HFFc6 (cell line): ENCODE measurements at regions not wholly inside any gene's neighbourhood (a gene's known extent, or its start where the extent isn't known, plus 50 kb on each side); places are given as distances from the start of the nearest gene placed in this dataset.
"Not testable (repeated sequence)": the region's sequence is repeated elsewhere in the genome, so short reads cannot be mapped to it uniquely, and the experiment has no call there.

ENCODE experiments used
- DNase-seq: peaks from one replicate; pipeline ENCODE4 v3.0.0-alpha.2; 2018
- H3K27ac Mint-ChIP-seq: 2 replicates; pipeline ENCODE4 v1.8.0; 2020; ENCODE audit warnings: mild to moderate bottlenecking, mixed read lengths
- H3K27me3 Mint-ChIP-seq: 2 replicates; pipeline ENCODE4 v1.8.0; 2021; ENCODE audit warnings: mild to moderate bottlenecking, moderate library complexity, mixed read lengths; ENCODE audit not compliant: insufficient read depth
- H3K36me3 Mint-ChIP-seq: 2 replicates; pipeline ENCODE4 v1.8.0; 2021; ENCODE audit warnings: low read depth, mixed read lengths
- H3K4me1 Mint-ChIP-seq: 2 replicates; pipeline ENCODE4 v1.8.0; 2020; ENCODE audit warnings: low read depth, mixed read lengths
- H3K4me3 Mint-ChIP-seq: 2 replicates; pipeline ENCODE4 v1.8.0; 2020; ENCODE audit warnings: mild to moderate bottlenecking, moderate library complexity, mixed read lengths
- H3K9me3 Mint-ChIP-seq: 2 replicates; pipeline ENCODE4 v1.8.0; 2020; ENCODE audit warnings: mild to moderate bottlenecking, mixed read lengths
- CTCF ChIP-seq: fragments of 200-600 bp; sonication (generic); IDR thresholded peaks from 2 replicates; pipeline ENCODE4 v1.5.0; 2021; ENCODE audit warnings: antibody characterized with exemption, mild to moderate bottlenecking

- Mint-ChIP-seq H3K36me3 (peaks cover 6% of the 10 kb centered on the region), H3K27me3 (no peaks in the 10 kb centered on the region), H3K27ac (no peak overlapping the region), H3K4me3 (no peak overlapping the region), H3K4me1 (no peaks in the 10 kb centered on the region; the same call in 1 of the 2 replicates), H3K9me3 (peaks cover 17% of the 10 kb centered on the region)
- no peak for TF ChIP-seq CTCF
- no peak for DNase-seq
Observed at GRCh38 chr1:70737125-70737524, 310.5 kb downstream of the PTGER3 start.

DNA sequence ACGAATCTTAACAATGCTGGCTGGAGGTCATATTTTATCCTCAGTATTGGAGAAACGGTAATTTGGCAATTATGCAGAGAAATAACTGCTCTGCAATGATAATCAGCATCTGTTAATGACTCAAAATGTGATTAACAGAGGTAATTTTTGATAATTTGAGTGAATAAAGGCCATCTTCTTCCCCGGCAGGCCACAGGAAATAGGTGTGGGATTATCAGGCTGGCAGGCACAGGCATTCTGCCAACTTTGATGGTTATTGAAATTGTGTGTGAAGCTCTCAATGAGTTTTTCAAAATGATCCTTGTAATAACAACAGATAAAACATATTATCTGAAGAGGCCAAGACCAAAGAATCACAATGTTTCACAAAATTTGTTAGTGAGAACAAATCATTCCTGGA, 309.0 kb downstream of the PTGER3 start:
- H3K4me1 Mint-ChIP-seq: no peaks in the 10 kb centered on the region; the same call in 1 of the 2 replicates
- peaks cover 6% of the 10 kb centered on the region for H3K36me3 Mint-ChIP-seq
- no peak for DNase-seq
- no peak overlapping the region for H3K4me3 Mint-ChIP-seq
- H3K9me3 Mint-ChIP-seq: peaks cover 14% of the 10 kb centered on the region
- TF ChIP-seq CTCF: no peak
- H3K27me3 Mint-ChIP-seq: no peaks in the 10 kb centered on the region
- H3K27ac Mint-ChIP-seq: no peak overlapping the region

DNA sequence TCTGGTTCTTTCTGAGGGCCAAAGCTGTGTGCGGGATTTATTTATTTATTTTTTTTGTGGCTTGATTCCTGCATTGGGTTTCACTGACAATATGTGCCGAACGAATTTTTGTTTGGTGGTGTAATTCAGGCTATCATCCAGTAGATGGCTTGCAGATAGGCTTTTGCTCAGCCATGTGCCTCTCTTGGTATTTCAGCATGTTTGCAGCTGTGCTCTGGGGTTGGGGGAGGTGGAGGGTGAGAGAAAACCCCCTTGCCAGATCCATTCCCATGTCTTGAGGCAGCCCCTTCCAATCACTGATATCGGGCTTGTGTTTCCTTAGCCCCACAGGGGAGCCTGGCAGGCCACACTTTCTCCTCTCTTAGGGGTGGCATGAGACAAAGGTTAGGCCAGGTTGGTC, 302.4 kb downstream of the PTGER3 start:
- Mint-ChIP-seq H3K27me3 (no peaks in the 10 kb centered on the region), H3K27ac (no peak overlapping the region), H3K4me1 (no peaks in the 10 kb centered on the region), H3K36me3 (peaks cover 14% of the 10 kb centered on the region), H3K9me3 (peaks cover 50% of the 10 kb centered on the region), H3K4me3 (no peak overlapping the region)
- DNase-seq: peak; percentile 6
- TF ChIP-seq CTCF: peak; percentile 68

GRCh38 chr1:70746062-70746461, 301.6 kb downstream of the PTGER3 start:
- peaks cover 52% of the 10 kb centered on the region for H3K9me3 Mint-ChIP-seq

GRCh38 chr1:70747123-70747522, 300.5 kb downstream of the PTGER3 start:
- not testable (repeated sequence) for DNase-seq, H3K27ac Mint-ChIP-seq, H3K4me1 Mint-ChIP-seq, H3K36me3 Mint-ChIP-seq, H3K27me3 Mint-ChIP-seq, H3K4me3 Mint-ChIP-seq
- H3K9me3 Mint-ChIP-seq: peaks cover 53% of the 10 kb centered on the region

More at GRCh38 chr1:70746062-70746461, 301.6 kb downstream of the PTGER3 start:
- H3K36me3 Mint-ChIP-seq: peaks cover 15% of the 10 kb centered on the region
- H3K4me1 Mint-ChIP-seq, H3K4me3 Mint-ChIP-seq, H3K27me3 Mint-ChIP-seq, H3K27ac Mint-ChIP-seq, DNase-seq: not testable (repeated sequence)

- H3K27me3 Mint-ChIP-seq, DNase-seq, H3K4me3 Mint-ChIP-seq: not testable (repeated sequence)
- Mint-ChIP-seq H3K27ac (peak overlapping the region; percentile 32; the same call in 1 of the 2 replicates), H3K4me1 (peaks cover 15% of the 10 kb centered on the region; the same call in 1 of the 2 replicates), H3K9me3 (peaks cover 64% of the 10 kb centered on the region), H3K36me3 (peaks cover 13% of the 10 kb centered on the region; the same call in 1 of the 2 replicates)
Observed at GRCh38 chr1:70751676-70752287, 295.8 kb downstream of the PTGER3 start.

DNA sequence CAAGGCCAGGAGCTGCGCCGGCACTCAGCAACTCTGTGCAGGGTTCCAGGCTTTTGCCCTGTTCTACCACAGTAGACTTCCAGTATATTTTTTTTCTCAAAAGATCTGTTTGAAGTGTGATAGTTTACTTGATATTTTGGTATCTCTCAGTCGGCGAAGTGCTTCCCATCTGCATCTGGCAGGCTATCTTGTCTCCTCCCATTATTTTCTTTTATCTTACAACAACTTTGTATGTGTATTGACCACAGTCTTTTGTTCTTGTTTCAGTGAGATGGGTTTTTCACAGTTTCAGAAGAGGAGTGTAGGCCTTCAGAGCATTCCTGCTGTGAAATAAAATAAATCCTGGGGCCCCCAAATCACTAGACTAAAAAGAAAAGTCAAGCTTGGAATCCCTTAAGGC, 292.9 kb downstream of the PTGER3 start:
- H3K4me1 Mint-ChIP-seq: peaks cover 21% of the 10 kb centered on the region; the same call in 1 of the 2 replicates
- peaks cover 11% of the 10 kb centered on the region; the same call in 1 of the 2 replicates for H3K36me3 Mint-ChIP-seq
- no peak for DNase-seq
- H3K4me3 Mint-ChIP-seq: no peak overlapping the region
- TF ChIP-seq CTCF: no peak
- H3K27me3 Mint-ChIP-seq: no peaks in the 10 kb centered on the region
- H3K27ac Mint-ChIP-seq: no peak overlapping the region
- H3K9me3 Mint-ChIP-seq: peaks cover 46% of the 10 kb centered on the region
